ENCODE measurements at regions not wholly inside any gene's neighbourhood (a gene's known extent, or its start where the extent isn't known, plus 50 kb on each side); places are given as distances from the start of the nearest gene placed in this dataset.
A peak's percentile ranks its signal among the peaks of the same experiment; 100 is the strongest.

DNA sequence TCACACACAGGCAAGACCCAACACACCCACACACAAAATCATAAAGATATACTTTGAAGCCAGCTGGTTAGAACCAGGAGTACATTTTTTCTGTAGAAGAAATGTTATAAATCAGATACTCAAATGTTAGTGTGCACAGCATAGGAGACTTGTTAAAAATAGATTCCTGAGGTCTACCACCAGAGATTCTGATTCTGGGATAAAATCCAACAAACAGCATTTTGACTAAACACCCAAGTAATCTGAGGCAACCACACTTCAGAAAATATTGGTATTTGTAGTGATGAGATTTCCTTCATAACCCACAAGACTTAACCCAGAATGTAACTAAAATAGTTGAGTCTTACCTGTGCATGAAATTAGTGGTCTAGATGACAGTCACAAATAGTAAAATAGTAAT is 301.8 kb downstream of the HNRNPD start:
- no peak for DNase-seq

DNA sequence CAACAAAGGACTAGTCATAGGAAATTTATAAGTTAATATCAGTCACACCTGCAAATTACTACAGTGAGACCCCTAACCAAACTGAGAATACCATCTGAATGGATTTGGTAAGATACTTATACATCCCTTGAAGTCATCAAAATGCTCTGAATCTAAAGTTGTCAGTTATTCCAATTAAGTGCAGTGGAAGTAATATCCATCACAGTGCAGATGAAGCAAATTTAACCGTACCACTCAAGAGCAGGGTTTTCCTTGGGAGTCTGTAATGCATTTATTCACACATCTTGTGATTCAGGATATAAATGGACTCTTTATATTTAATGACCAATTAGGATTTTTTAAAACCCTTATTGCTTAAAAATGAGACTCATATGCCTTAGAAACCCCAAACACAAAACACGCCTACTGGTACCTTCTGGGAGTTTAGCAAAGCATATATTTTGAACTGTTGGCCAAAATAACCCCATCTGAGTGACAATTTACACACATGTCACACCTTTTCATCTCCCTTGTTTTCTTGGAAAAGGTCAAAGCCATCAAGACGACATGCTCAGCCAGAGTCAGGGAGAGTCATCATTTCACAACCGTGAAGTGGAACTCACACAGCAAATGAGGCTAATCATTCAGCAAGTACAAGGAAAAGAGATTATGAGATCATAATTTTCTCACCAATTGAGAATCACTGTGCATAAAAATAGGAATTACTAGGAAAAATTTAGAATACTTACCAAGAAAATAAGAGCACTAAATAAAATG is 303.7 kb downstream of the HNRNPD start:
- DNase-seq, result no peak

DNA sequence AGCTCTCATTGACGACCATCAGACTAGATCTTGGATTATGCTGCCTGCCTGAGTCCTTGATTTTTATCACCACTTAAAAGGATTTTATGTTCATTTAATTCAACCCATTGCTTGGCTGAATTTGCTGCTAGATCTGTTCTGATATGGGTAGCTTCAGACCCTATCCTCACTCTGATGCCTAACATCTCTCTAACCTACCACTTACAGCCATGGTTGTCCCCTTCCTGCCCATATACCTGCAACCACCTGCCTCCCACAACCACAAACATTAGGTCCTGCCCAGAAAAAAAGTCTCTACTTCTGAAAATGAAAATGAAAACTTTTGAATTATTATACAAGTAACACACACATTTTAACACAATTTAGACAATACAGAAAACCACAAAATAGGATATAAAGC is 310.8 kb downstream of the HNRNPD start:
- no peak for DNase-seq

DNA sequence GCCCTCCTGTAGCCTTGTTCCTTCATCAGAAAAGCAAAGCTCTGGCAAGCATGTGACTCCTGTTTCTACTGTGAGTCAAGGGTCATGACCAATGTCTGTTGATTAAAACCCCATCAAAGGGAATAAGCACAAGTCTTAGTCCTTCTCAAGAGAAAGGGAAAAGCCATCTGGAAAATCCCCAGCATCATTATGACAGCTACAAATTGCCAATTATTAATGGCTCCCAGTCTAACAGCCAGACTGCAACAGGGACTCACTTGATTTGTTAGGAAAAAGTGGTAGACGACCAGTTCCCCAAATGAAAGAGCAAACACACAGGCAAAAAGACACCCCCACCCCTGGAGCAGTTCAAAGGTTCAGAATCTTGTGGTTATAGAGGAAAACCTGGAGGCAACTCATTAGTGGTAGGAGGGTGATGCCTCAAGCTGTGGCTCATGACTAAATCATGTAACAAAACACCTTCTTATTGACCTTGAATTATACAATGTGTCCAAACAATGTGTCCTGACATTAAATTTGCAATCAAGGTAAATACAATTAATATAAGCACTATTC is 315.7 kb downstream of the HNRNPD start:
- DNase-seq, result no peak

DNA sequence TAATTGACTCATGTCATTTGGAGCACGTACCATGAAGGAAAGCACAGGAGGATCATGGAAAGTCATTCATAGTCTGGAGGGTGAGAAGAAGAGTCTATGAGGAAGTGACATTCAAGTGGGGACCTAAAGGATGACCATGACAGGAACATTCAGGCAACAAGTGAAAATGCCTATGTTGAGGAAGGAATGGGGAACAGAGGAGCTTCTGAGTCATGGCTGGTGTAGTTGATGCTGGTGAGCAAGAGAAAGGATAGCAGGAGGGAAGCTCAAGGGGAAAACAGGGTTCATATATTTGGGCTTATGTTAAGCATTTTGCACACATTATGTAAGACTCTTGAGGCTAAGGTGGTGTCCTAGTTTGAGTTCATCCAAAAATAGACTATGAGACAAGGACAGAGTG is 318.6 kb downstream of the HNRNPD start:
- DNase-seq, result no peak

DNA sequence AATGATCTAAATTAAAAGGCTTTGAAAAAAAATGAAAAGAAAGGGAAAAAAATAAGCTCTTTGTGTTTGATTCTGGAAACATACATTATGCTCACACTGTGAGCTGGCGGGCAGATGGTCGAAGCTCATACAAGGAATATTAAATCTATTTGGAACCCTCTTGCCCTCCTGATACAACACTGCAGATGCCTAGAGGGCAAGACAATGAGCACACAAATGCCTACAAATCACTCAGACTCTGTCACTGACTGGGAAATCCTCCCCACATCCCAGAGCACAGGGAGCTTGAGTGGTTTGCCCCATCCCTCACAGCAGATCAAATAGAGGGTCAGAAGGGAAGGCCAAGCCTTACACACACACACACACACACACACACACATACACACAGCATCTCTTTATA is 320.4 kb downstream of the HNRNPD start:
- no peak for DNase-seq

DNA sequence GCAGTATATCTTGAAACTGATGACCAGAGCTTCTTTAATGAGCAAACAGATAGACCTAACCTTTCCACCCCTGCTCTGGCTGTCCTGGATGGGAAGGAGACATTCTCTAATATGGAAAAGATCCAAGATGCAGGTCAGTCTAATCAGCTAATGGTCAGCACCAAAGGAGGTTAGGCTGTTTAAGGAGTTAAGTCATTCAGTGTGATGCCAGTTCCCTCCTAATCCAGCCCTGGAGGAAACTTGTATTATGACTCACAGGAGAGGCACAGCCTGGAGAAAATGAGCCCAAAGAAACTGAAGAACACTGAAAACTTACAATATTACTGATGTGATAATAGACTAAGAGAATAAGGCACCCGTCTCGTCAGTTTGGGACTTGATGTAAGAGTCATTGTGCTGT is 323.0 kb downstream of the HNRNPD start:
- DNase-seq, result no peak

DNA sequence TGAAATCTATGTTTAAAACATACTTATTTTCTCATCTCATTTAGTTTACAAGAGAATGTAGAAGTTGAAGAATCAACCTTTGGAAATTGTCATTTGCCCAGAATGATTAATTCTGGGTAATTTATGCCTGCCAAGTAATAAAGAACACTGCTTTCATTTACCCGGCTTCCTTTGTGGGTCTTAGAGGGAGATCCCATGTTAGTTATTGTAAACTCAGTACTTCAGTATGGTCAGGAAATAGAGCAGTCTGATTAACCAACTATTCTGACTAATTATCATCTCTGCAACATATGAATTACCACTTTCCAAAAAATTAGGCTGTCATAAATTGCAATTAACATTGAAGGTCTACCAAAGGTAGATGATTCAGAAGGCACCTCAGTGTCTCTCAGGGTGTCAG is 324.5 kb downstream of the HNRNPD start:
- DNase-seq, result no peak

DNA sequence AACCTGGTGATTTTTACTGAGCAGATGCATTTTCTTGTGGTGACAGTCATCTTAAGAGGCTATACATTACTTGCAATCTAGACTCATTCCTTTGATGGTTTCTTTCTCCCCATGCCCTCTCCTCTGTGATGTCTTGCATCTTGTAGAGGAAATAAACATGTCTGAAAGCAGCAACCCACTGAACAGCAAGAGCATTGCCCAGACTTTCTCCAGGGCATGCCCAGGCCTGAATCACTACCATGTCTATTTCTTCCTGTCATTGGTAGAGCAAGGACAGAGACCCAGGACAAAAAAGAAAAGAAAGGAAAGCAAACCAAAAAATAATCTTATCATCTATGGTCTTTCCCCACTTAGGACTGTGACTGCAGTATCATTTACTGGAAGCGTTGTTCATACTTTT is 326.1 kb downstream of the HNRNPD start:
- no peak for DNase-seq

DNA sequence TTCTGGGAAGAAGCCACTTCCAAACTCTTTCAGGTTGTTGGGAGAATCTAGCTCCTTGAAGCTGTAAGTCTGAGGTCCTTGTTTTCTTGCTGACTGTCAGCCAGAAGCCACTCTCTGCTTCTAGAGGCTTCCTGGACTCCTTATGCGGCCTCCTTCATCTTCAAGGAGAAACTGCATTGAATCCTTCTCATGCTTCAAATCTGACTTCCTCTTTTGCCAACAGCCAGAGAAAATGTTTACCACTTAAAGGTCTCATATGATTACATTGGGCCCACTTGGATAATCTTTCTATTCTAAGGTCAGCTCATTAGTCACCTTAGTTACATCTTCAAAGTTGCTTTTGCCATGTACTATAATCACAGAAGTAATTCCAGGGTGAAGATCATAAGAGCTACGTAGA is 327.0 kb downstream of the HNRNPD start:
- no peak for DNase-seq

DNA sequence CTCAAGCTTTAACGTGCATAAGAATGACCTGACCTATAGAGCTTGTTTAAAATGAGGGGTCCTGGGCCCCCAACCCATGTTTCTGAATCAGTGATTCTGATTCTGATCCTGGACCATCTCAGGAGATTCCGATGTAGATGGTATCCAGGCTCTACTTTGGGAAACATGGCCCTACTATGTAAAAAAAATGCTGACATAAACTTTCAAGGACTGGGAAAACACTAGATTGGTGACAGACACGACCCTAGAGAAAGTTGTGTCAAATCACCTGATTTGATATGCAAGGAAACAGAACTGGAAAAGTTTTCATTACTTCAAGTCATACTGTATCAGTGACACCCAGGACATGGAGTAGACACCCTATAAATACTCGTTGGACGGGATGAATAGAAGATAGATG is 328.5 kb downstream of the HNRNPD start:
- no peak for DNase-seq

DNA sequence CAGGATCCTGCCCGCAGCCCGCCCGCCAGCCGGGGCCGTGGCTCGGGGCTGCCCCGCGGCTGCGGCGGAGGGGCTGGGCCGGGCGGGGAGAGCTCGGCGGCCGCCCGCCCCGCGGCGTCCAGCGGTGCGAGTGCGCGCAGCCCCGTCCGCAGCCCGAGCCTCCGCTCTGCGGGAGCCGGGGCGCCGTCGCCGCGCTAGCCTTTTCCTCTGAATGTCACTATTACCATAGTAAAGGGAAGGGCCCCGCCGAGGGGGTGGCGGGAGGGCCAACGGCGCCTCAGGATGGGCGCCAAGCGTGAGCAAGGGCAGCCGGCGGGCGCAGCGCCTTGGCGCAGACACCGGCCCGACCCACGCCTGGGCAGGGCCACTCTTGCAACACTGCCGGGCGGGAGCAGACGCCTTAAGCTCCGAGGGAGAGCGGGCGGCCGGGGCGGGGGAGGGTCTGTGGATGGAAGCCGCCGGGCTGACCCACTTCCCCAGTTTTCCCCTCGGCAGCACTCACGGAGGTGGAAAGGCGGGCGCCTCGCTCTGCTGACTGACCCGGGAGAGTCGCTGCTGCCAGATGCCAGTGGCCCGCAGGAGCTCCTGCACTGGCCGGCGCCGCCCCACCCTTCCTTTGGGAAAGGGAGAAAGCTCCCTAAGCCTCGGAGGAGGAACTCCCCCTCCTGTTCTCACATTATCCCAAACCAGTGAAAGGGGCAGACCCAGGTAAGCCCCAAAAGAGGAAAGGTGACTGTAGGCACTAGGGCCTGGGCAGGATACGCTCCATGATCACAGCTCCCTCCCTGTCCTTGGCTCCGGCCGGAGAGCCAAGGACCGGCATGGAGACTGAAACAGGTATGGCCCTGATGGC is 329.4 kb downstream of the HNRNPD start:
- peak in 1 of 2 donors; percentile 7 for DNase-seq

DNA sequence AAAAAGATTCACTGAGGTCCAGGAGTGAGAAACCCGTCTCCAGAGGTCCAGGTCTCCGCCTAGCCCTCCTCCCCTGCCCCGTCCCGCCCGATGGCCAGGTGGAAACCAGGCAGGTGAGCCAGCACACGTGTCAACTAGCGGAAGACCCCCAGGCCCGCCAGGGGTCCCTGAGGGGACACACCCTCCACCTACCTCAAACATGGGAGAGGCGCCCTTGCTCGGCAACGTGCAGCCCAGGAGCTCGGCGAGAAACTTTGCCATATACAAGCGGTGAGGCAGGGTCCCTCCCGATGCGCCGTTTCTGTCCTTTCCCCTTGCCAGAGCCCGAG is 330.0 kb downstream of the HNRNPD start:
- DNase-seq, result no peak

DNA sequence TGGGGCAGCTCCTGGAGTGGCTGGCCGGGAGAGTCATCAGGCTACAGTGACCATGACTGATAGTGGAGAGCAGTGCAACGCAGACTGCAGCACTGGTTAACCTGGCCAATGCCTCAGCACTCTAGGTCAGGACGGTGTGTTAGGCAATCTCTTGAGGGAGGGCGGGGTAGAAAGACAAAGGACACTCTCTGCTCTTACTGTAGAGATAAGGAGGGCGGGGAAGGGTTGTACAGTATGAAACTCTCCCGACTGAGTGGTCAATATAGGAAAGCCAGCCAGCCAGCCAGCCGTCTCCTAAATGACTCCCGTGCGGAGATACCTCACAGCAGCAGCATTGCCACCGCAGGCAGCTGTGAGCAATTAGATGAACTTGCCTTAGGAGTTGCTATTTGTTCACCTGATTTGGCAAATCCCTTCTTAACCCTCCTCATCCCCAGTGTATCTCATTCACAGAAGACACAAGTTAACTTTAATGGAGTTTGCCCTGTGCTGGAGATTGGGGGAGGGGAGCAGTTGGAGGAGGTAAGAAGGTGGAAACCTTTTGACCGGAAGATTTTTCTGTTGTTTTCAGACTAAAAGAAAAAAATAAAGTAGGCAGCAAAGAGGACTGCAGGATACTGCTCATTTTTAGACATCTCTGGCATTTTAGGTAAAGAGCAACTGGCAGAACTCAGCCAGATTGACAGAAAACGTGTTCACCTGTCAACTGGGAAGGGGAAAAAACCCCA is 330.5 kb downstream of the HNRNPD start:
- DNase-seq, result no peak

DNA sequence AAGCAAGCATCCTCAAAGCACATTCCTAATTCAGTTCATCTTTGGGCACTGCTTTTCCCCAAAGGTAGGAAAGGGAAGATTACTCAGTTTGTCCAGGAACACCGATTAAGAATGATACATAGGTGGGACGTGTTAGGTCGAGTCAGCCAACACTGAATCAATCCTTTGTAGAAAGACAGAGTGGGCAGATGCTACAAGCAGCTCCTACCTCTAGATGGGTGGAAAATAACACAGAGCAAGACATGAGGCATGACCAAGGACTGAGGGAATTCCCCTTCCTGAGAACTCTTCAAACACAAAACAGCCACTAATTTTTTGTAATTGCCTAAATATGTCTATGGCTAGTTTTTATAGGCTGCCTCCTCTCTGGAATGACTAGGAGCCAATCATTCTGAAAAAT is 331.7 kb downstream of the HNRNPD start:
- DNase-seq, result no peak

DNA sequence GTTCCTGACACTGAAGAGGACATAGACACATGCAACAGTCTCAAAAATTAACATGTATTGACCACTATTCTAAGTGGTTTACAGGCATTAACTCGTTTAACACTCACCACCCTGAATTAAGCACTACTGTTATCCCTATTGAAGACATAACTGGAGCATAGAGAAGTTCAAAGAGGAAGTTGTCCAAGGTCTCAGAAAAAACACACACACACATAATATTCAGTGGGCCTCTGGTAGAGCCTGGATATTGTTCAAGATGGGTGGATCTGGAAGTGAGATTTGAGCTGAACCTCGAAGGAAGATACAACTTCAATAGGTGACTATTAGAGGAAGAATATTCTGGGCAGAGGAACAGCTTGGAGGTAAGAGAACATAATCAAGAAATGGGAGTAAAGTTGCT is 334.9 kb downstream of the HNRNPD start:
- no peak for DNase-seq

DNA sequence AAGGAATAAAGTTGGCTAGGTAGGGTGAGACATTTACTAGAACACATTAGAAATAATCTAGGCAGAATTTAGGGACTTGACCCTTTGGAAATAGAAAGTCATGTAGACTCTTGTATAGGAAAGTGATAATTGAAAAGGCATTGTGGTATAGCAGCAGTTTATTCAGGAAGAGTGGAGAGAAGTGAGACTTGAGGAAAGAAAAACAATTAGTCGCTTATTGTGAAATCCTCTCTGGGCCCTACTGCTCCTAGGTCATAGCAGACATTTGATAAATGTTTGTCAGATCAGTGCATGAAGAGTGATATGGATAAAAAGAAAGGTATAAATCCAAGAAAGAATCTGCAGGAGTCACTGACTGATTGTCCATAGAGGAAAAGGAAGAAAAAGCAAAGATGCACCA is 337.6 kb downstream of the HNRNPD start:
- DNase-seq, result no peak

DNA sequence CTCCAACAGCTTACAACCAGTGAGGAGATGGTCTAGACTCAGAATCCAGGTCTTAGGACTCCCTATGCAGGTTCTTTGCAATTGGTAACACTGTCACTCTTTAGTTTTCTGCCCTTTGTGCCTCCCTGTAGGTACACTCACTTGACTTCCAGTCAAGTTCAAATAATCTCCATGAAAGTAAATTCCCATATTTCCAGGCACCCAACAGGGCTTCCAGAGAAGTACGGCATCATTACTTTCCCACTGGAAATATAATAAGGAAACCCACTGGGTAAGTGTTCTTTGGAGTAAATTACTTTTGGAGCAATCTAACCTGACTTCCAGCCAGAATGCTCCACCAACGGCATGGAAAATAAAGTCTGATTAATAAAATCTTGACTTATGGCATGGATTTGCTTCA is 338.9 kb downstream of the HNRNPD start:
- DNase-seq, result no peak

DNA sequence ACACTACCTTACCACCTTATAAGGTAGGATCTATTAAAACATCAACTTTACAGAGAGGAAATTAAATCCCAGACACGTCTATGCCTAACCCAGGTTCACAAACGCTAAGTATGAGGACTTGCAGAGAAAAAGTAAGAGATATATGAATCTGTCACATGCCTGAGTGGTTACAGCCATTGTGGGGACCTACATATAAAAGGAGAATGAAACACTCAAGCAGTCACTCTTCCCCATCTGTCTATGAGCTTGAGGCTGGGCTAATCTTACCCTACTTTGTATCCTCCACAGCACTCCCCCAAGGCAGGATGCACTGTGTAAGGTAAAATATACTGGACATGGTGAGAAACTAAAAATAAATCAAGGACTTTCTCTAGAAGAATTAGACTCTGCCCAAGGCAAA is 339.9 kb downstream of the HNRNPD start:
- DNase-seq, result no peak

DNA sequence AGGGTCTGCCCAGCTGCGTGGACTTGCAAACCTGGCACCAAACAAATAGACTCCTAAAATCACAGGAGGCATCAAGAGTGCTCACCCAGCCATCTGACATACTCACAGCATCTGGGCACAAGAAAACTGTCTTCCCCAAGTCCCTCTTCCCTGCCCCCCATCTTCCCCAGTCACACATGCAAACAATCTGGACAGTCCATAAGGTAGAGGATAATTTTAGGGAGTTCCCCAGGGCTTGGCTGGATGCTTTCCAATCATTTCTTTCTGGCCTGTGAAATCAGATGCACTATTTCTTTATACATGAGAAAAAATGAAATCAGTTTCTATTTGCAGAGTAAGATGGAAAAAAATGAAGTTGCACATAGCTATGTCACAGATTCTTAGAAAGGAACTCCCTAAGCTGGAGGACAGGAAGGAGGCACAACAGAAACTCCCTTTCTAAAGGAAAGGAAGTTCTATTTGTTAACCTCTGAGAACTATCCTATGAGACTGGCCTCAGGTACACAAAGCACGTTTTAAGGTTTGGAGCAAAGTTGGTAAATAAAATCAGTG is 342.3 kb downstream of the HNRNPD start:
- no peak for DNase-seq

DNA sequence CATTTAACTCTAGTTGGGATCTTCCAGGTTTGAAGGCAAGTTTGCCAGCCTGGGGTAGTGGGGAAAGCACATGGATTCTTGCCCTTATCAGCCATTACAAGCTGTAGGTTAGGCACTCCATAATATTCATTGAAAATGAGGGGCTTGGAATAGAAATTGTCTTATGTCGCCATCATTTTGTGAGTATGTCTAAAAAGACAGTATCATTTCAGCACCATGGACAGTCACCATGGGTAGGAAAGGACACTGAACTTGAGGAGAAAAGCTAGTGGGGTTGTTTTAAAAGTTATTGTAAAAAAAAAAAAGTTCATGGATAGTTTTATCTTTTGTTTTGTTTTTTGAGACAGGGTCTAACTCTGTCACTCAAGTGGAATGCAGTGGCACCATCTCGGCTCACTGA is 356.1 kb downstream of the HNRNPD start:
- no peak for DNase-seq

DNA sequence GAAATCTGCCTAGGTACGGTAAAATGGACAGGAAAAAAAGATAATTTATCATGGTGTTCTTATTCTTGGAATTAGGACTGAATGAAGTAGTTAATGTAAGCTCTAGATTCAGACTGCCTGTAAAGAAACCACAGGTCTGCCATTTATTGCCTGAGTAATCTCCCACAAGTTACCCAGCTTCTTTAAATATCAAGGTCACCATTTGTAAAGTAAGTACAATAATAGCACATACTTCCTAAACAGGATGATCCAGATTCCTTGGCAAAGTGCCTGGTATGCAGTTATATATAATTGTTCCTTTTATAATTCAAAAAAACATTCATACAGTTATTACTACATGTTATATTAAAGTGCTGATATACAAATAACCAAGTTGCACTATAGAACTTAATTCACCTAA is 368.6 kb downstream of the HNRNPD start:
- DNase-seq, result no peak

DNA sequence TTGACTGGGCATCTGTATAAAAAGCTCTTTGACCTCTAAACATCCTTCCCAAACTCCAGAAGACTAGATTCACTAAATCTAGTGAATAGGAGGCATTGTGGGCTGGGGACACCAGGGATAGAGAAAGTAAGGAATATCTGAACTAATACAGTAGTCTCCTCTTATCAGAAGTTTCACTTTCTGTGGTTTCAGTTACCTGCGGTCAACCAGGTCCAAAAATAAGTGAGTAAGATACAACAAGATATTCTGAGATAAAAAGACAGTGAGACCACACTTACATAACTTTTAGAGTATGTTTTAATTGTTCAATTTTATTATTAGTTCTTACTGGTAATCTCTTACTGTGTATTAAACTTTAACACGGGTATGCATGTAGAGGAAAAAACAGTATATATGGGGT is 376.5 kb downstream of the HNRNPD start:
- DNase-seq, result no peak
